ENCODE measurements at regions not wholly inside any gene's neighbourhood (a gene's known extent, or its start where the extent isn't known, plus 50 kb on each side); places are given as distances from the start of the nearest gene placed in this dataset.
A peak's percentile ranks its signal among the peaks of the same experiment; 100 is the strongest.

DNA sequence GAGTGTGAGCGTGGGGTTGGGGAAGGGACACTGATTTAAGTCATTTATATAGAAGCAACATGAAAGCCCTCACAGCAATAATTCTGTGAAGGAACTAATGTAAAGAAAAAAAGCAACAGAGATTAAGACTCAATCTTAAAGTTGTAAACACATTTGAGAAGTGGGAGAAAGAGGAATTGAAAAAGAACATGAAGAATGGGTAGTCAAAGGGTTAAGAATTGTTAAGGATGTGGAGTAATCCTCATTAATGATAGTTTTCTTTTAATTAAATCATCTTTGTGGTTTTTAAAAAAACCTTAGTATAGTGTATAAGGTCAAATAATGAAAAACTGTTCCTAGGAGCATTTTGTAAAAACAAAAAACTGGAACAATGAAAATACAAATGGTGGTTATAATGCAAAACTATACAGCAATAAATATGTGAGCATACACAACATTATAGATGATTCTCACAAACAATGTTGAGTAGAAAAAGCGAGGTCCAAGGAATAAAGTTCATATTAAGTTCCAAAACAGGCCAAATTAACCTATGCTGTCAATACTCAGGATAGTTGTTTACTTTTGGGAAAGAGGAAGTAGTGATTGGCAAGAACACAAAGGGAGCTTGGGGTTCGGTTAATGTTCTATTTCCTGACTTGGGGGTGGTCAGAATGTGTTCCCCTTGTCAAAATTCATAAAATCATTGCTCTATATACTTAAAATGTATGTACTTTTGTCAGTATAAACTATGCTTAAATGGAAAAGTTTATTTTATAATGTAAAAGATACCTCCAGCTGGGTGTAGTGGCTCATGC, 120.4 kb upstream of the ATF7IP start:
- no peak overlapping the region for H3K4me3 Mint-ChIP-seq
- no peaks in the 10 kb centered on the region for H3K27me3 Mint-ChIP-seq (ENCODE audit: low read depth)
- H3K9me3 Mint-ChIP-seq = peaks cover 5% of the 10 kb centered on the region
- CTCF ChIA-PET = interaction anchor here (0.6 kb wide), 1 partner anchor 11 kb away, joined by 3 read pairs; no protein-coding TSS in a partner anchor
- intact Hi-C loops (cut with micrococcal nuclease) = no loop called here
- H3K4me1 Mint-ChIP-seq (ENCODE audit: low read depth) = peaks cover 9% of the 10 kb centered on the region
- H3K27ac Mint-ChIP-seq = no peak overlapping the region
- no peak for DNase-seq
- H3K36me3 Mint-ChIP-seq (ENCODE audit: low read depth) = peaks cover 10% of the 10 kb centered on the region

DNA sequence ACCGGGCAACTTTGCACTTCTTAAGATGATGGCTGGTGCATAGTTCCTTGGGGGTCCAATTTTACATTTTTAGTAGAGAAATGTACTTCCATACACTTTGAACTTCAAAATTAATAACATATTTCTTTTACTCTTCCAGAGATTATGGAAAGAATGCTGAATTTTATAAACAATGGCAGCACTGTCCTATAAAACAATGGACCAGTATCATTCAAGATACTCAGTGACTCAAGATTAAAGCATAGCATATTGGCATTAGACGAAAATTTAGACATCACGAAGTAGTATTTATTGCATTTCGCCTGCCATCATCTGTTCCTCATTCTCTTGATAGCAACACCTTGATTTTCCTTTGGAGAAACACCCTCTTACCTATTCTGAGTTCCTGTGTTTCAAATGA, 118.3 kb upstream of the ATF7IP start:
- H3K4me1 Mint-ChIP-seq (ENCODE audit: low read depth) = peaks cover 9% of the 10 kb centered on the region
- peaks cover 5% of the 10 kb centered on the region for H3K36me3 Mint-ChIP-seq (ENCODE audit: low read depth)
- H3K9me3 Mint-ChIP-seq = peaks cover 5% of the 10 kb centered on the region
- H3K27ac Mint-ChIP-seq = no peak overlapping the region
- no peak for DNase-seq
- H3K27me3 Mint-ChIP-seq (ENCODE audit: low read depth) = no peaks in the 10 kb centered on the region
- no peak overlapping the region for H3K4me3 Mint-ChIP-seq
- CTCF ChIA-PET = no interaction called here
- intact Hi-C loops (cut with micrococcal nuclease) = no loop called here

DNA sequence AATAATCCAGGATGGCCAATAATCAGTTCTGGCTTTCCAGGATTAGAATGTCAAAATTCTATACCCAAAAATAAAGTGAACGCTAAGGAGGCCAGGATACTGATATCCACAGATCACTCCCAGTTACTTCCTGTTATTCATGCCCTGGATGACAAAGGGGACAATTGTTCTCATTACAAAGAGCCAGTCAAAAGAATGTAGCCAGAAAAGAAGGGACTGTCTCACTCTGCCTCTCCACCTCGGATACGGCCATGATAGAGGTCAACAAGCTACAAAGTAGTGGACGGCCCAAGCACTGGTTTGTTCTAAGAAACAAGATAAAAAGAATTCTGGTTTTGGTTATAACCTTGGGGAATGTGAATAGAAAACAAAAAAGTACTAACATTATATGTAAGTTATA, 116.1 kb upstream of the ATF7IP start:
- Mint-ChIP-seq H3K27me3 (ENCODE audit: low read depth) (no peaks in the 10 kb centered on the region), H3K4me3 (no peak overlapping the region), H3K9me3 (no peaks in the 10 kb centered on the region), H3K36me3 (ENCODE audit: low read depth) (no peaks in the 10 kb centered on the region), H3K27ac (no peak overlapping the region), H3K4me1 (ENCODE audit: low read depth) (peaks cover 14% of the 10 kb centered on the region)
- CTCF ChIA-PET = no interaction called here
- DNase-seq = no peak
- intact Hi-C loops (cut with micrococcal nuclease) = no loop called here

DNA sequence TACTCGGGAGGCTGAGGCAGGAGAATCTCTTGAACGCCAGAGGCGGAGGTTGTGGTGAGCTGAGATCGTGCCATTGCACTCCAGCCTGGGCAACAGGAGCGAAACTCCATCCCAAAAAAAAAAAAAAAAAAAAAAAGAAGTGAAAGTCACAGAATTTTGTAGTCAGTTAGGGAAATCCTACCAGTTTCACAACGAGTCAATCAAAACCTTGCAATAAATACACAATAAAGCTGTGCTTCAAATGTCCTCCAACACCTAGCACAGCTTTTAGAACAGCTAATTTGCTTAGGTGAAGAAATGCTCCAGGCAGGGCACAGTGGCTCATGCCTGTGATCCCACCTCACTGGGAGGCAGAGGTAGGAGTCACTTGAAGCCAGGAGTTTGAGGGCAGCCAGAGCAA, 112.8 kb upstream of the ATF7IP start:
- H3K27ac Mint-ChIP-seq = no peak overlapping the region
- peaks cover 45% of the 10 kb centered on the region for H3K4me1 Mint-ChIP-seq (ENCODE audit: low read depth)
- no peaks in the 10 kb centered on the region for H3K27me3 Mint-ChIP-seq (ENCODE audit: low read depth)
- CTCF ChIA-PET = interaction anchor here (0.8 to 3.2 kb wide), 4 partner anchors 15 to 1494 kb away, joined by 3 to 13 read pairs (median 5); no protein-coding TSS in a partner anchor
- no peak for DNase-seq
- intact Hi-C loops (cut with micrococcal nuclease) = loop anchor here (1.0 kb wide), 1 partner anchor 12 kb away; no protein-coding TSS in a partner anchor
- H3K4me3 Mint-ChIP-seq = no peak overlapping the region
- no peaks in the 10 kb centered on the region for H3K36me3 Mint-ChIP-seq (ENCODE audit: low read depth)
- H3K9me3 Mint-ChIP-seq = no peaks in the 10 kb centered on the region

DNA sequence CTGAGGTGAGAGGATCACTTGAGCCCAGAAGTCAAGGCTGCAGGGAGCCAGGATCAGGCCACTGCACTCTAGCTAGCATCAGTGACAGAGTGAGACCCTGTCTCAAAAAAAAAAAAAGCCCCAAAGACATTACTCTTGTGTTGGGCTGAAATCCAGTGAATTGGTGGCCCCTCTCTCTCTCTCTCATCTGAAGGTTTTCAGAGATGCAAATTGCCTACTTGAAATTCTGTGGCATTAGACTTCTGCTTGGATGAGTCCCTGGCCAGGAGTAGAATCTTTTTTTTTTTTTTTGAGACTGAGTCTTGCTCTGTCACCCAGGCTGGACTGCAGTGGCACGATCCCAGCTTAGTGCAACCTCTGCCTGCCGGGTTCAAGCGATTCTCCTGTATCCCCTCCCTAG, 112.0 kb upstream of the ATF7IP start:
- peaks cover 7% of the 10 kb centered on the region for H3K9me3 Mint-ChIP-seq
- no peak for DNase-seq
- no peak overlapping the region for H3K27ac Mint-ChIP-seq
- intact Hi-C loops (cut with micrococcal nuclease) = no loop called here
- CTCF ChIA-PET = interaction anchor here (0.6 to 3.4 kb wide), 5 partner anchors 16 to 183 kb away, joined by 3 to 19 read pairs (median 4); partner anchors contain the start of gene ATF7IP
- peaks cover 53% of the 10 kb centered on the region for H3K4me1 Mint-ChIP-seq (ENCODE audit: low read depth)
- no peak overlapping the region for H3K4me3 Mint-ChIP-seq
- H3K36me3 Mint-ChIP-seq (ENCODE audit: low read depth) = no peaks in the 10 kb centered on the region
- H3K27me3 Mint-ChIP-seq (ENCODE audit: low read depth) = no peaks in the 10 kb centered on the region

DNA sequence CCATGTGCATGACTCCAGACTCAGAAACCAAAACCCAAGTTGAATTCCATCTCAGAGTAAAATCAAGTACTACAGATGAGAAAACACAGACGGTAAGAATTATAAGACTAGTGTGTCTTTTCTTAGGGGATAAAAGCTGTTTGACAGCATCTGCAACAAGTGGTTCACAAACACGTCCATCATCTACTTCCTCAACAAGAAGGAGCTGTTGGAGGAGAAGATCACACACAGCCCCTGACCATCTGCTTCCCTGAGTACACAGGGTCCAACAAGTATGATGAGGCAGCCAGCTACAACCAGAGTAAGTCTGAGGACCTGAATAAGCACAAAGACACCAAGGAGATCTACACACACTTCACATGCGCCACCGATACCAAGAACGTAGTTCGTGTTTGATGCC, 110.7 kb upstream of the ATF7IP start:
- Mint-ChIP-seq H3K9me3 (peaks cover 14% of the 10 kb centered on the region), H3K4me1 (ENCODE audit: low read depth) (peaks cover 57% of the 10 kb centered on the region), H3K27me3 (ENCODE audit: low read depth) (no peaks in the 10 kb centered on the region), H3K4me3 (no peak overlapping the region), H3K36me3 (ENCODE audit: low read depth) (peaks cover 1% of the 10 kb centered on the region), H3K27ac (peak overlapping the region; percentile 98)
- CTCF ChIA-PET = interaction anchor here (0.6 to 3.4 kb wide), 9 partner anchors 15 to 199 kb away, joined by 3 to 19 read pairs (median 4); partner anchors contain the start of gene ATF7IP
- intact Hi-C loops (cut with micrococcal nuclease) = loop anchor here (5.0 kb wide), 1 partner anchor 1318 kb away; no protein-coding TSS in a partner anchor
- DNase-seq = no peak

DNA sequence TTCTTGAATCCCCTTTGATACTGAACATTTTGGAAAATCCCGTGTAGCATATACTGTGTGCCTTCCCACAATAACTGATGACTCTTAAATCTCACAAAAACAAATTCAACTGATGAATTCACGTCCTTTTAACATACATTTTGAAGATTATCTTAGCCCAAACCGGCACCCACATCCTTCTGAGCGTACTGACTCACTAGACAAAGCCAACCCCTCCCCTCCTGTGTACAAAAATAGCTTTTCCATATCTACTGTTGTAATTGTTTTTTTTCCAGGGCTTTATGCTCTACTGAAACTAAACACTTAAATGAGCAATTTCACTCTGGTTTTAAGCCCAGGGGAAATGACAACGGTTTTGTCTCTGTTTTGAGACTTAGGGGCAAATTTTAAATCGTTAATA, 109.4 kb upstream of the ATF7IP start:
- intact Hi-C loops (cut with micrococcal nuclease) = loop anchor here (1.0 to 5.0 kb wide), 8 partner anchors 17 to 1316 kb away; partner anchors contain the start of gene ATF7IP
- H3K4me1 Mint-ChIP-seq (ENCODE audit: low read depth) = peaks cover 62% of the 10 kb centered on the region
- H3K27ac Mint-ChIP-seq = peak overlapping the region; percentile 98
- H3K9me3 Mint-ChIP-seq = peaks cover 16% of the 10 kb centered on the region
- no peaks in the 10 kb centered on the region for H3K27me3 Mint-ChIP-seq (ENCODE audit: low read depth)
- DNase-seq = peak; percentile 73
- peaks cover 1% of the 10 kb centered on the region for H3K36me3 Mint-ChIP-seq (ENCODE audit: low read depth)
- H3K4me3 Mint-ChIP-seq = peak overlapping the region; percentile 52
- CTCF ChIA-PET = interaction anchor here (1.0 to 3.4 kb wide), 7 partner anchors 11 to 198 kb away, joined by 3 to 19 read pairs (median 4); partner anchors contain the start of gene ATF7IP

DNA sequence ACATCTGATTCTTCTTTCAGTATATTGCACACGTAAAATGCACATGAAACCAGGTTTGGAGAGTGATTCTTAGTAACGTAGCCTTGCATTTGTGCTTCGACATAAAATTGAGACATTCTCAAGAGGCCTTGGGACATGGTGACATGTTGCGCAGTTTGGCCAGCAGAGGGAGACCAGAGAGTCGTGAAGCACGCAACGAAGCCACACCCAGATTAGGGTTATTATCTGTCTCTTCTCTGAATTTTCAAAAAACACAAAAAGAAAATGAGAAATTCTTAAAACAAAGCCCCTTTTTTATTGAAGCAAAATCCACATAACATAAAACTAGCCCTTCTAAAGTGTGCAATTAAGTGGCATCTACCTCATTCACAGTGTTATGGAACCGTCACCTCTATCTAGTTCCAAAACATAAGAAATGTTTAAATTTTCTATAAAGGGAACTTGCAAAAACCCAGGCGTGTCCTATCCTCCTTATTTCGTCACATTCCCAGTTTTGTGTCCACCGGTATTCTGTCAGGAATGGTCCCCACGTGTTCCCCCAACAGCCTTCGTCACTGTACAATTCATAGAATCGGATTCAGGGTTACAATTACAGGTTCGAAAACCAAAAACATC, 108.8 kb upstream of the ATF7IP start:
- intact Hi-C loops (cut with micrococcal nuclease) = loop anchor here (1.0 to 5.0 kb wide), 11 partner anchors 17 to 1316 kb away; partner anchors contain the start of genes ARHGDIB and ATF7IP
- Mint-ChIP-seq H3K27ac (peak overlapping the region; percentile 98), H3K4me3 (peak overlapping the region; percentile 52), H3K27me3 (ENCODE audit: low read depth) (no peaks in the 10 kb centered on the region), H3K9me3 (peaks cover 16% of the 10 kb centered on the region), H3K4me1 (ENCODE audit: low read depth) (peaks cover 57% of the 10 kb centered on the region), H3K36me3 (ENCODE audit: low read depth) (peaks cover 1% of the 10 kb centered on the region)
- CTCF ChIA-PET = interaction anchor here (1.1 to 3.4 kb wide), 4 partner anchors 19 to 197 kb away, joined by 3 to 19 read pairs (median 4); partner anchors contain the start of gene ATF7IP
- DNase-seq = peak; percentile 87

DNA sequence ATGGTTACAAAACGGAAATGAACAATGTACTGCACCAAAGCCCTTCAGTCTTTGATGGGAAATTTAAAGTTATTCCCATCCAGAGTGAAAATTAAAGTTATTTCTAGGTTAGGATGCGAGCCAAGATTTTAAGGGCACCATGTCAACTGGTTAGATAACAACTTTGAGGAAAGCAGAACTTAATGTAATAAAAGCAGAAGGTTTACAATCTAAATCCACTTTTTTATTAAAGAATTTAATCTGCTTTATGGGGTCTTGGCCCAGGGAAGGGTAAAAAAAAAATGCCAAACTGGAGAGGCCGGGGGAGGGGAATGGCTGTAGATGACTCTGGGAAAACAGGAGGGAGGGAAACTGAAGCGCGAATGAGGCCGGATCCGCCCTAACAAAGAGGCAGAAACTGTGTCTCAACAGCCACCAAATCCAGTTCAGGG, 108.2 kb upstream of the ATF7IP start:
- intact Hi-C loops (cut with micrococcal nuclease) = loop anchor here (1.0 to 5.0 kb wide), 4 partner anchors 128 to 1315 kb away; partner anchors contain the start of gene ARHGDIB
- CTCF ChIA-PET = interaction anchor here (0.7 to 2.5 kb wide), 8 partner anchors 18 to 363 kb away, joined by 3 to 9 read pairs (median 5); no protein-coding TSS in a partner anchor
- Mint-ChIP-seq H3K4me1 (ENCODE audit: low read depth) (peaks cover 54% of the 10 kb centered on the region), H3K27me3 (ENCODE audit: low read depth) (no peaks in the 10 kb centered on the region), H3K27ac (peak overlapping the region; percentile 98), H3K36me3 (ENCODE audit: low read depth) (peaks cover 1% of the 10 kb centered on the region), H3K4me3 (peak overlapping the region; percentile 73), H3K9me3 (peaks cover 16% of the 10 kb centered on the region)
- no peak for DNase-seq

DNA sequence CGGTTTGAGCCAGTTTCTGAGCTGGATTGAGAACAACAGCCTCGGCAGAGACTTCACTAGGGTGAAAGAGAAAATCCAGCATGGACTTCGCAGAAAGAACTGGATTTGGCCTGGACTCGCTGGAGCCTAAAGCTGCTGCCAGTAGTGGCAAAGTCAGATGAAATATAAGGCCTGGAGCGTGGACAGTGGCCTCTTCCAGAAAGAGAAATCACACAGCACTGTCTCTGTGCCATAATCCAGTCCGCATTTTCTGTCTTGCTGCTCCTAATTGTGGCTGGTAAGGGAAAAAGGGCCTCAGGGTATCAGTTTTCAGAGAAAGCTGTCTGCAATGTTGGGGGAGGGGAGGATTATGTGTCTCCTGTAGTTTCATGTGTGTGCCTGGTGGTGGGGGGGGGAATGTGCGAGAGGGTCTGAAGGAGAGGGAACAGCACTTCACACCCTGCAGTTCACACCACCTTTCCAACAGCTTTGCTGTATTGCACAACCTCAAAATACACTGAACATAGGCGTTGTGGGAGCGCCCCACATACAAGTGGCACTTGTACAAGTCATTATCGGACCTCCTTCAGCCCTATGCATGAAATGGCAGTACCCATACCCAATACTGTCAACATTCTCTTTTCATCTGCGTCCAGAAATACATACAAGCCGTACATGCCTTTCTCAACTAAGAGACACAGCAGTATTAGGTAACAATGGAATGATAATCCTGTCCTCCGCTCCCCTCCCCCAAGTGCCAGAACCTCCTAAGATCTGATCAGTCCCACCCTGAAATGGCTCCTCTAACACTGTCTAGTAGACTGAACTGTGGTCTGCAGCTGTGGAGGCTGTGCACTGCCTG, 107.5 kb upstream of the ATF7IP start:
- peak overlapping the region; percentile 98 for H3K27ac Mint-ChIP-seq
- peak overlapping the region; percentile 73 for H3K4me3 Mint-ChIP-seq
- CTCF ChIA-PET = interaction anchor here (0.6 to 2.5 kb wide), 13 partner anchors 18 to 1304 kb away, joined by 3 to 9 read pairs (median 4); partner anchors contain the start of gene ATF7IP
- intact Hi-C loops (cut with micrococcal nuclease) = loop anchor here (1.0 to 5.0 kb wide), 5 partner anchors 20 to 1314 kb away; partner anchors contain the start of gene ARHGDIB
- peaks cover 16% of the 10 kb centered on the region for H3K9me3 Mint-ChIP-seq
- peaks cover 53% of the 10 kb centered on the region for H3K4me1 Mint-ChIP-seq (ENCODE audit: low read depth)
- peak; percentile 99 for DNase-seq
- peaks cover 1% of the 10 kb centered on the region for H3K36me3 Mint-ChIP-seq (ENCODE audit: low read depth)
- H3K27me3 Mint-ChIP-seq (ENCODE audit: low read depth) = no peaks in the 10 kb centered on the region

DNA sequence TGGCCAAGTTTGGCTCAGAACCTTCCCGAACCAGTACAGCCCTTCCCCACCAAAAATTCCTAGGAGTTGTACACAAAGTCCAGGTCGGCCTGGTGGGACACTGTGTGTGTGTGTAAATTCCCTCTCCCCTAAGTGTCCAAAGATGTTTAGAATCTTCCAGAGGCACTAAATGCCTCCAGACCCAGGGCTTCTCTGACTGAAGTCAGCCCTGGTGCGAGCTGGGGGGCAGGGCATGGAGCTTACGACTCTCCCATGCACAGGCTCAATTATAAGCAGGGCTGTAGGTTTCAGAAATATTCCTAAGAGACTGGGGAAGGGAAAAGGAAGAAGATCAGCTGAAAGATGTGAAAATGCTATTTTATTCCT, 106.9 kb upstream of the ATF7IP start:
- no peaks in the 10 kb centered on the region for H3K27me3 Mint-ChIP-seq (ENCODE audit: low read depth)
- H3K9me3 Mint-ChIP-seq = peaks cover 16% of the 10 kb centered on the region
- intact Hi-C loops (cut with micrococcal nuclease) = loop anchor here (1.0 to 5.0 kb wide), 2 partner anchors 20 to 1314 kb away; no protein-coding TSS in a partner anchor
- DNase-seq = no peak
- peak overlapping the region; percentile 98 for H3K27ac Mint-ChIP-seq
- no peak overlapping the region for H3K4me3 Mint-ChIP-seq
- peaks cover 1% of the 10 kb centered on the region for H3K36me3 Mint-ChIP-seq (ENCODE audit: low read depth)
- peaks cover 51% of the 10 kb centered on the region for H3K4me1 Mint-ChIP-seq (ENCODE audit: low read depth)
- CTCF ChIA-PET = interaction anchor here (0.6 to 1.9 kb wide), 5 partner anchors 20 to 408 kb away, joined by 3 to 9 read pairs (median 4); partner anchors contain the start of gene ATF7IP

Data from activated naive CD4-positive, alpha-beta T cell treated with anti-CD3 and anti-CD28 coated beads for 36 hours (primary cell).